ENCODE measurements at regions not wholly inside any gene's neighbourhood (a gene's known extent, or its start where the extent isn't known, plus 50 kb on each side); places are given as distances from the start of the nearest gene placed in this dataset.

GRCh38 chr6:74574794-74575193, 631.1 kb downstream of the COL12A1 start:
- no peaks in the 10 kb centered on the region for H3K79me2 ChIP-seq (ENCODE audit: insufficient read depth, low read length)
- no peaks in the 10 kb centered on the region for H3F3A ChIP-seq (ENCODE audit: insufficient read depth, low read length)
- no peak overlapping the region for H3K9ac ChIP-seq (ENCODE audit: low read length)
- H2AFZ ChIP-seq (ENCODE audit: low read length): no peak overlapping the region
- TF ChIP-seq EZH2 (IDR thresholded peaks at IDR 0.05; ENCODE audit: borderline replicate concordance, low read length): no peak
- TF ChIP-seq CTCF (IDR thresholded peaks at IDR 0.05; ENCODE audit: low read length): peak; percentile 66
- no peaks in the 10 kb centered on the region for H4K20me1 ChIP-seq (ENCODE audit: insufficient read depth, low read length)
- H3K27me3 ChIP-seq (ENCODE audit: insufficient read depth, low read length): no peaks in the 10 kb centered on the region
- H3K36me3 ChIP-seq (ENCODE audit: insufficient read depth, low read length): no peaks in the 10 kb centered on the region
- H3K4me2 ChIP-seq (ENCODE audit: low read length): no peak overlapping the region
- H3K4me3 ChIP-seq (ENCODE audit: low read depth, low read length, poor library complexity, severe bottlenecking): no peak overlapping the region
- H3K9me3 ChIP-seq (ENCODE audit: low read length): no peaks in the 10 kb centered on the region
- H3K9me2 ChIP-seq (ENCODE audit: low read depth, low read length): no peaks in the 10 kb centered on the region
- no peaks in the 10 kb centered on the region for H3K4me1 ChIP-seq (ENCODE audit: insufficient read depth, low read length, severe bottlenecking)
- no peak overlapping the region for H3K27ac ChIP-seq (ENCODE audit: low read depth, low read length, poor library complexity, severe bottlenecking)

GRCh38 chr6:74573613-74574012, 632.2 kb downstream of the COL12A1 start:
- H3K4me1 ChIP-seq (ENCODE audit: insufficient read depth, low read length, severe bottlenecking): no peaks in the 10 kb centered on the region
- H3K9me3 ChIP-seq (ENCODE audit: low read length): no peaks in the 10 kb centered on the region
- H3K27me3 ChIP-seq (ENCODE audit: insufficient read depth, low read length): no peaks in the 10 kb centered on the region
- no peaks in the 10 kb centered on the region for H3F3A ChIP-seq (ENCODE audit: insufficient read depth, low read length)
- no peaks in the 10 kb centered on the region for H4K20me1 ChIP-seq (ENCODE audit: insufficient read depth, low read length)
- no peak for TF ChIP-seq CTCF (IDR thresholded peaks at IDR 0.05; ENCODE audit: low read length)
- TF ChIP-seq EZH2 (IDR thresholded peaks at IDR 0.05; ENCODE audit: borderline replicate concordance, low read length): no peak
- no peak overlapping the region for H3K4me2 ChIP-seq (ENCODE audit: low read length)
- H3K79me2 ChIP-seq (ENCODE audit: insufficient read depth, low read length): no peaks in the 10 kb centered on the region
- H3K36me3 ChIP-seq (ENCODE audit: insufficient read depth, low read length): no peaks in the 10 kb centered on the region
- H3K4me3 ChIP-seq (ENCODE audit: low read depth, low read length, poor library complexity, severe bottlenecking): no peak overlapping the region
- H2AFZ ChIP-seq (ENCODE audit: low read length): no peak overlapping the region
- H3K9me2 ChIP-seq (ENCODE audit: low read depth, low read length): no peaks in the 10 kb centered on the region
- no peak overlapping the region for H3K27ac ChIP-seq (ENCODE audit: low read depth, low read length, poor library complexity, severe bottlenecking)
- no peak overlapping the region for H3K9ac ChIP-seq (ENCODE audit: low read length)

GRCh38 chr6:74570044-74570443, 635.8 kb downstream of the COL12A1 start:
- no peak overlapping the region for H3K4me2 ChIP-seq (ENCODE audit: low read length)

More at GRCh38 chr6:74570044-74570443, 635.8 kb downstream of the COL12A1 start:
- no peak overlapping the region for H3K9ac ChIP-seq (ENCODE audit: low read length)
- H4K20me1 ChIP-seq (ENCODE audit: insufficient read depth, low read length): no peaks in the 10 kb centered on the region
- H3K36me3 ChIP-seq (ENCODE audit: insufficient read depth, low read length): no peaks in the 10 kb centered on the region
- no peaks in the 10 kb centered on the region for H3K27me3 ChIP-seq (ENCODE audit: insufficient read depth, low read length)
- no peaks in the 10 kb centered on the region for H3K4me1 ChIP-seq (ENCODE audit: insufficient read depth, low read length, severe bottlenecking)
- H3K9me2 ChIP-seq (ENCODE audit: low read depth, low read length): no peaks in the 10 kb centered on the region
- no peak overlapping the region for H3K4me3 ChIP-seq (ENCODE audit: low read depth, low read length, poor library complexity, severe bottlenecking)
- no peaks in the 10 kb centered on the region for H3K79me2 ChIP-seq (ENCODE audit: insufficient read depth, low read length)
- H3K9me3 ChIP-seq (ENCODE audit: low read length): no peaks in the 10 kb centered on the region
- no peak overlapping the region for H3K27ac ChIP-seq (ENCODE audit: low read depth, low read length, poor library complexity, severe bottlenecking)
- no peak overlapping the region for H2AFZ ChIP-seq (ENCODE audit: low read length)
- no peaks in the 10 kb centered on the region for H3F3A ChIP-seq (ENCODE audit: insufficient read depth, low read length)
- TF ChIP-seq CTCF (IDR thresholded peaks at IDR 0.05; ENCODE audit: low read length) (no peak), EZH2 (IDR thresholded peaks at IDR 0.05; ENCODE audit: borderline replicate concordance, low read length) (no peak)
